ENCODE measurements at regions not wholly inside any gene's neighbourhood (a gene's known extent, or its start where the extent isn't known, plus 50 kb on each side); places are given as distances from the start of the nearest gene placed in this dataset.

DNA sequence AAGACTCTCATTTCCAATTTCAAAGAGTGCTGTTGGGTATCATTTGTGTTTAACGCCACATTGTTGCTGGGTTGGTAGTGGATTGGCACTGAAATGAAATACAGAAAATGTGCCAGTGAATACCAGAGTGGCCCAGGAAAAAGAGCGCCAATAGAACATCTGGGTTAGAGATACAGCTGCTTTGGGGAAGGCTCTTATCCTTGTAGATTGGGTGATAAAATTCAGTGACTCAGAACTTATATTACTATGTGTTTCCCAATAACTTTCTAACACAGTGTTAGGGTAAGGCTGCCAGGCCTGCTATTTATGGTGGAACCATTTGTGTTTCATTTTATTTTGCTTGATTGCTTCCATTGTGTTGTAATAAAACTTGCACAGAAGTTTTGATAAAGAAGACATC is 168.2 kb upstream of the SSTR1 start:
- TF ChIP-seq, protein P1, sequence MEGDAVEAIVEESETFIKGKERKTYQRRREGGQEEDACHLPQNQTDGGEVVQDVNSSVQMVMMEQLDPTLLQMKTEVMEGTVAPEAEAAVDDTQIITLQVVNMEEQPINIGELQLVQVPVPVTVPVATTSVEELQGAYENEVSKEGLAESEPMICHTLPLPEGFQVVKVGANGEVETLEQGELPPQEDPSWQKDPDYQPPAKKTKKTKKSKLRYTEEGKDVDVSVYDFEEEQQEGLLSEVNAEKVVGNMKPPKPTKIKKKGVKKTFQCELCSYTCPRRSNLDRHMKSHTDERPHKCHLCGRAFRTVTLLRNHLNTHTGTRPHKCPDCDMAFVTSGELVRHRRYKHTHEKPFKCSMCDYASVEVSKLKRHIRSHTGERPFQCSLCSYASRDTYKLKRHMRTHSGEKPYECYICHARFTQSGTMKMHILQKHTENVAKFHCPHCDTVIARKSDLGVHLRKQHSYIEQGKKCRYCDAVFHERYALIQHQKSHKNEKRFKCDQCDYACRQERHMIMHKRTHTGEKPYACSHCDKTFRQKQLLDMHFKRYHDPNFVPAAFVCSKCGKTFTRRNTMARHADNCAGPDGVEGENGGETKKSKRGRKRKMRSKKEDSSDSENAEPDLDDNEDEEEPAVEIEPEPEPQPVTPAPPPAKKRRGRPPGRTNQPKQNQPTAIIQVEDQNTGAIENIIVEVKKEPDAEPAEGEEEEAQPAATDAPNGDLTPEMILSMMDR (IDR thresholded peaks at IDR 0.05), result no peak
- TF ChIP-seq EZH2 (IDR thresholded peaks at IDR 0.05) (no peak), EZH2phosphoT487 (IDR thresholded peaks at IDR 0.05) (no peak)
- Histone ChIP-seq H3K9me3 (ENCODE audit: low read depth) (no peaks in the 10 kb centered on the region), H3K36me3 (no peaks in the 10 kb centered on the region), H3K4me2 (no peak overlapping the region), H3K27ac (no peak overlapping the region), H3K9ac (no peak overlapping the region), H4K20me1 (ENCODE audit: low read depth) (no peaks in the 10 kb centered on the region), H3F3A (ENCODE audit: low read depth) (no peaks in the 10 kb centered on the region), H3K27me3 (no peaks in the 10 kb centered on the region), H3K4me1 (no peaks in the 10 kb centered on the region), H3K4me3 (no peak overlapping the region), H2AFZ (replicated peaks) (no peak overlapping the region), H3K79me2 (ENCODE audit: low read depth) (no peaks in the 10 kb centered on the region)
- H3K36me3 Mint-ChIP-seq, result no peaks in the 10 kb centered on the region
- H3K27ac Mint-ChIP-seq, result no peak overlapping the region
- DNase-seq (ENCODE audit: low spot score), result no peak
- no peaks in the 10 kb centered on the region for H3K27me3 Mint-ChIP-seq (ENCODE audit: insufficient read depth, low read depth)
- H3K4me3 Mint-ChIP-seq, result no peak overlapping the region
- no peaks in the 10 kb centered on the region for H3K9me3 Mint-ChIP-seq
- H3K4me1 Mint-ChIP-seq, result no peaks in the 10 kb centered on the region

GRCh38 chr14:38040411-38040810 is 167.3 kb upstream of the SSTR1 start:
- no peaks in the 10 kb centered on the region for H3F3A ChIP-seq (ENCODE audit: low read depth)
- no peak overlapping the region for H3K27ac ChIP-seq
- no peaks in the 10 kb centered on the region for H3K79me2 ChIP-seq (ENCODE audit: low read depth)
- H3K27me3 ChIP-seq, result no peaks in the 10 kb centered on the region
- Mint-ChIP-seq H3K27ac (no peak overlapping the region), H3K27me3 (ENCODE audit: insufficient read depth, low read depth) (no peaks in the 10 kb centered on the region), H3K36me3 (no peaks in the 10 kb centered on the region), H3K4me1 (no peaks in the 10 kb centered on the region), H3K4me3 (no peak overlapping the region), H3K9me3 (no peaks in the 10 kb centered on the region)
- H3K9ac ChIP-seq, result no peak overlapping the region
- DNase-seq (ENCODE audit: low spot score), result no peak
- TF ChIP-seq EZH2 (IDR thresholded peaks at IDR 0.05) (no peak), EZH2phosphoT487 (IDR thresholded peaks at IDR 0.05) (no peak)
- TF ChIP-seq, protein P1 (IDR thresholded peaks at IDR 0.05), result no peak
- no peaks in the 10 kb centered on the region for H3K36me3 ChIP-seq
- no peaks in the 10 kb centered on the region for H3K9me3 ChIP-seq (ENCODE audit: low read depth)
- H3K4me1 ChIP-seq, result no peaks in the 10 kb centered on the region
- no peak overlapping the region for H2AFZ ChIP-seq (replicated peaks)
- H3K4me2 ChIP-seq, result no peak overlapping the region
- no peak overlapping the region for H3K4me3 ChIP-seq
- H4K20me1 ChIP-seq (ENCODE audit: low read depth), result no peaks in the 10 kb centered on the region

DNA sequence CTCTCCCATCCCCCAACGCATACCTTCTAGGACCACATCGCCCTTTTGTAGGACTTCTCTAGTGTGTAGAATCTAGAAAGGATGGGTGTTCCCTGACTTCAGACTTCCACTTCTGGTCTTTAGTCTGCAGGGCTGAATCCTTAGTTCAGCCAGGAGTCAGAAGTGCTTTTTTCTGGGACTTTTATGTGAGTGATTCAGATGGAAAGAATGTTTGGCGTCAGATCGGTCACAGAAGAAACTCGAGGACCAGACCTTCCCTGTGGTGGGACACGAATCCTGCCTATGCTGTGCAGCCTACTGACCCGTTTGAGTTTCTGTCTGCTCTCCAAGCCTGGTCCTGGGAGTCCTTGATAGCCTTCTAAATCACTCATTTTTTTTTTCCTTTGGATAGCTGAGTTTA is 165.4 kb upstream of the SSTR1 start:
- Histone ChIP-seq H3K4me2 (no peak overlapping the region), H3K27me3 (no peaks in the 10 kb centered on the region), H2AFZ (replicated peaks) (no peak overlapping the region), H3K4me1 (no peaks in the 10 kb centered on the region), H3K79me2 (ENCODE audit: low read depth) (no peaks in the 10 kb centered on the region), H3K36me3 (no peaks in the 10 kb centered on the region), H3K4me3 (no peak overlapping the region), H3K9me3 (ENCODE audit: low read depth) (no peaks in the 10 kb centered on the region), H4K20me1 (ENCODE audit: low read depth) (no peaks in the 10 kb centered on the region), H3F3A (ENCODE audit: low read depth) (no peaks in the 10 kb centered on the region), H3K27ac (no peak overlapping the region), H3K9ac (no peak overlapping the region)
- Mint-ChIP-seq H3K27ac (no peak overlapping the region), H3K4me3 (no peak overlapping the region), H3K36me3 (no peaks in the 10 kb centered on the region), H3K27me3 (ENCODE audit: insufficient read depth, low read depth) (no peaks in the 10 kb centered on the region), H3K4me1 (no peaks in the 10 kb centered on the region), H3K9me3 (no peaks in the 10 kb centered on the region)
- TF ChIP-seq, protein P1 (IDR thresholded peaks at IDR 0.05), result no peak
- TF ChIP-seq EZH2phosphoT487 (IDR thresholded peaks at IDR 0.05) (no peak), EZH2 (IDR thresholded peaks at IDR 0.05) (no peak)
- no peak for DNase-seq (ENCODE audit: low spot score)

DNA sequence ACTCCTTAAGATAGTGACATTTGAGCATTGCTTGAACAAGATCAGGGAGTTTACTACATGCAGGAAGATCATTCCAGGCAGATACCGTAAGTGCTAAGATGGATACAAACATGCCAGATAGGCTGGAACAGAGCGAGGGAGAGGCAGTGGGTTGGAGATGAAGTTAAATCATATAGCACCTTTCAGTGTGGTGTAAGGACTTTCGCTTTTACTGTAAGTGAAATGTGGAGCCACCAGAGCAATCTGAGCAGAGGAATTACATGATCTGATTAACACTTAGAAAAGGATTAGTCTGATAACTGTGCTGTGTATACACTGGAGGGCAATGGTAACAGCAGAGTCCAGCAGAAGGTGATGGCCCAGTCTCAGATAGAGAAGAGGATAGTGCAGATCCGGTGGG is 163.0 kb upstream of the SSTR1 start:
- H3K79me2 ChIP-seq (ENCODE audit: low read depth), result no peaks in the 10 kb centered on the region
- no peak overlapping the region for H3K4me2 ChIP-seq
- H3K9me3 Mint-ChIP-seq, result peaks cover 2% of the 10 kb centered on the region
- DNase-seq (ENCODE audit: low spot score), result no peak
- no peaks in the 10 kb centered on the region for H3K27me3 Mint-ChIP-seq (ENCODE audit: insufficient read depth, low read depth)
- no peaks in the 10 kb centered on the region for H3K36me3 Mint-ChIP-seq
- no peaks in the 10 kb centered on the region for H3K9me3 ChIP-seq (ENCODE audit: low read depth)
- H3K27ac Mint-ChIP-seq, result no peak overlapping the region
- no peak overlapping the region for H3K4me3 Mint-ChIP-seq
- H4K20me1 ChIP-seq (ENCODE audit: low read depth), result no peaks in the 10 kb centered on the region
- no peaks in the 10 kb centered on the region for H3K4me1 Mint-ChIP-seq
- H3K27ac ChIP-seq, result no peak overlapping the region
- no peak overlapping the region for H3K4me3 ChIP-seq
- no peak overlapping the region for H2AFZ ChIP-seq (replicated peaks)
- no peaks in the 10 kb centered on the region for H3K27me3 ChIP-seq
- no peaks in the 10 kb centered on the region for H3F3A ChIP-seq (ENCODE audit: low read depth)
- no peaks in the 10 kb centered on the region for H3K4me1 ChIP-seq
- no peak for TF ChIP-seq EZH2 (IDR thresholded peaks at IDR 0.05)
- TF ChIP-seq, protein P1 (IDR thresholded peaks at IDR 0.05), result no peak
- no peak for TF ChIP-seq EZH2phosphoT487 (IDR thresholded peaks at IDR 0.05)
- H3K9ac ChIP-seq, result no peak overlapping the region
- H3K36me3 ChIP-seq, result no peaks in the 10 kb centered on the region
